ENCODE measurements at regions not wholly inside any gene's neighbourhood (a gene's known extent, or its start where the extent isn't known, plus 50 kb on each side); places are given as distances from the start of the nearest gene placed in this dataset.

DNA sequence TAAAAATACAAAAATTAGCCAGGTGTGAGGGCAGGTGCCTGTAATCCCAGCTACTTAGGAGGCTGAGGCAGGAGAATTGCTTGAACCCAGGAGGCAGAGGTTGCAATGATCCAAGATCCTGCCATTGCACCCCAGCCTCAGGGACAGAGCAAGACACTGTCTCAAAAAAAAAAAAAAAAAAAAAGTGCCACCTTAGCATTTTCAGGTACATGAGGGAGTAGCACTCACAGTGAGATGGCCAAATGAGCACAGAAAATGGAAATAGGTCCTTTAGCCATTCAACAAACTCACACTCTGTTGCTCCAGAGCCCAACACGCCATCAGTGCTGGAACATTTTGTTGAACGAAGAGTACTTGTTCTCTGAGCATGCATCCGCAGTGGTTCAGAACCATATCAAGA lies 75.2 kb upstream of the MYL2 start (continued):
- TF ChIP-seq, protein P1, sequence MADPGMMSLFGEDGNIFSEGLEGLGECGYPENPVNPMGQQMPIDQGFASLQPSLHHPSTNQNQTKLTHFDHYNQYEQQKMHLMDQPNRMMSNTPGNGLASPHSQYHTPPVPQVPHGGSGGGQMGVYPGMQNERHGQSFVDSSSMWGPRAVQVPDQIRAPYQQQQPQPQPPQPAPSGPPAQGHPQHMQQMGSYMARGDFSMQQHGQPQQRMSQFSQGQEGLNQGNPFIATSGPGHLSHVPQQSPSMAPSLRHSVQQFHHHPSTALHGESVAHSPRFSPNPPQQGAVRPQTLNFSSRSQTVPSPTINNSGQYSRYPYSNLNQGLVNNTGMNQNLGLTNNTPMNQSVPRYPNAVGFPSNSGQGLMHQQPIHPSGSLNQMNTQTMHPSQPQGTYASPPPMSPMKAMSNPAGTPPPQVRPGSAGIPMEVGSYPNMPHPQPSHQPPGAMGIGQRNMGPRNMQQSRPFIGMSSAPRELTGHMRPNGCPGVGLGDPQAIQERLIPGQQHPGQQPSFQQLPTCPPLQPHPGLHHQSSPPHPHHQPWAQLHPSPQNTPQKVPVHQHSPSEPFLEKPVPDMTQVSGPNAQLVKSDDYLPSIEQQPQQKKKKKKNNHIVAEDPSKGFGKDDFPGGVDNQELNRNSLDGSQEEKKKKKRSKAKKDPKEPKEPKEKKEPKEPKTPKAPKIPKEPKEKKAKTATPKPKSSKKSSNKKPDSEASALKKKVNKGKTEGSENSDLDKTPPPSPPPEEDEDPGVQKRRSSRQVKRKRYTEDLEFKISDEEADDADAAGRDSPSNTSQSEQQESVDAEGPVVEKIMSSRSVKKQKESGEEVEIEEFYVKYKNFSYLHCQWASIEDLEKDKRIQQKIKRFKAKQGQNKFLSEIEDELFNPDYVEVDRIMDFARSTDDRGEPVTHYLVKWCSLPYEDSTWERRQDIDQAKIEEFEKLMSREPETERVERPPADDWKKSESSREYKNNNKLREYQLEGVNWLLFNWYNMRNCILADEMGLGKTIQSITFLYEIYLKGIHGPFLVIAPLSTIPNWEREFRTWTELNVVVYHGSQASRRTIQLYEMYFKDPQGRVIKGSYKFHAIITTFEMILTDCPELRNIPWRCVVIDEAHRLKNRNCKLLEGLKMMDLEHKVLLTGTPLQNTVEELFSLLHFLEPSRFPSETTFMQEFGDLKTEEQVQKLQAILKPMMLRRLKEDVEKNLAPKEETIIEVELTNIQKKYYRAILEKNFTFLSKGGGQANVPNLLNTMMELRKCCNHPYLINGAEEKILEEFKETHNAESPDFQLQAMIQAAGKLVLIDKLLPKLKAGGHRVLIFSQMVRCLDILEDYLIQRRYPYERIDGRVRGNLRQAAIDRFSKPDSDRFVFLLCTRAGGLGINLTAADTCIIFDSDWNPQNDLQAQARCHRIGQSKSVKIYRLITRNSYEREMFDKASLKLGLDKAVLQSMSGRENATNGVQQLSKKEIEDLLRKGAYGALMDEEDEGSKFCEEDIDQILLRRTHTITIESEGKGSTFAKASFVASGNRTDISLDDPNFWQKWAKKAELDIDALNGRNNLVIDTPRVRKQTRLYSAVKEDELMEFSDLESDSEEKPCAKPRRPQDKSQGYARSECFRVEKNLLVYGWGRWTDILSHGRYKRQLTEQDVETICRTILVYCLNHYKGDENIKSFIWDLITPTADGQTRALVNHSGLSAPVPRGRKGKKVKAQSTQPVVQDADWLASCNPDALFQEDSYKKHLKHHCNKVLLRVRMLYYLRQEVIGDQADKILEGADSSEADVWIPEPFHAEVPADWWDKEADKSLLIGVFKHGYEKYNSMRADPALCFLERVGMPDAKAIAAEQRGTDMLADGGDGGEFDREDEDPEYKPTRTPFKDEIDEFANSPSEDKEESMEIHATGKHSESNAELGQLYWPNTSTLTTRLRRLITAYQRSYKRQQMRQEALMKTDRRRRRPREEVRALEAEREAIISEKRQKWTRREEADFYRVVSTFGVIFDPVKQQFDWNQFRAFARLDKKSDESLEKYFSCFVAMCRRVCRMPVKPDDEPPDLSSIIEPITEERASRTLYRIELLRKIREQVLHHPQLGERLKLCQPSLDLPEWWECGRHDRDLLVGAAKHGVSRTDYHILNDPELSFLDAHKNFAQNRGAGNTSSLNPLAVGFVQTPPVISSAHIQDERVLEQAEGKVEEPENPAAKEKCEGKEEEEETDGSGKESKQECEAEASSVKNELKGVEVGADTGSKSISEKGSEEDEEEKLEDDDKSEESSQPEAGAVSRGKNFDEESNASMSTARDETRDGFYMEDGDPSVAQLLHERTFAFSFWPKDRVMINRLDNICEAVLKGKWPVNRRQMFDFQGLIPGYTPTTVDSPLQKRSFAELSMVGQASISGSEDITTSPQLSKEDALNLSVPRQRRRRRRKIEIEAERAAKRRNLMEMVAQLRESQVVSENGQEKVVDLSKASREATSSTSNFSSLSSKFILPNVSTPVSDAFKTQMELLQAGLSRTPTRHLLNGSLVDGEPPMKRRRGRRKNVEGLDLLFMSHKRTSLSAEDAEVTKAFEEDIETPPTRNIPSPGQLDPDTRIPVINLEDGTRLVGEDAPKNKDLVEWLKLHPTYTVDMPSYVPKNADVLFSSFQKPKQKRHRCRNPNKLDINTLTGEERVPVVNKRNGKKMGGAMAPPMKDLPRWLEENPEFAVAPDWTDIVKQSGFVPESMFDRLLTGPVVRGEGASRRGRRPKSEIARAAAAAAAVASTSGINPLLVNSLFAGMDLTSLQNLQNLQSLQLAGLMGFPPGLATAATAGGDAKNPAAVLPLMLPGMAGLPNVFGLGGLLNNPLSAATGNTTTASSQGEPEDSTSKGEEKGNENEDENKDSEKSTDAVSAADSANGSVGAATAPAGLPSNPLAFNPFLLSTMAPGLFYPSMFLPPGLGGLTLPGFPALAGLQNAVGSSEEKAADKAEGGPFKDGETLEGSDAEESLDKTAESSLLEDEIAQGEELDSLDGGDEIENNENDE (IDR thresholded peaks at IDR 0.05; ENCODE audit: insufficient replicate concordance, low read length), result no peak
- no peak for TF ChIP-seq CHD2 (IDR thresholded peaks at IDR 0.05; ENCODE audit: low read length)
- TF ChIP-seq SAP30 (IDR thresholded peaks at IDR 0.05; ENCODE audit: insufficient read depth, insufficient replicate concordance, low read length), result no peak
- TF ChIP-seq RAD21 (IDR thresholded peaks at IDR 0.05 in 1 of 2, conservative IDR thresholded peaks at IDR 0.05 in 1 of 2; ENCODE audit: low read depth in 2 of 2, low read length in 2 of 2), result no peak
- no peak for TF ChIP-seq CBX8 (IDR thresholded peaks at IDR 0.05; ENCODE audit: borderline replicate concordance, low read depth, low read length)
